SK-N-SH (cell line): ENCODE measurements at regions not wholly inside any gene's neighbourhood (a gene's known extent, or its start where the extent isn't known, plus 50 kb on each side); places are given as distances from the start of the nearest gene placed in this dataset.

Source experiments
- CTCF ChIA-PET: fragments of 300-600, 350-600 bp; formaldehyde crosslinking; extraction: SDS; loops from one replicate; lab custom pipeline; 2021; lab: Yijun Ruan, JAX
- POLR2A ChIA-PET: fragments of 350-600 bp; sonication (Branson Sonifier 250); formaldehyde crosslinking; extraction: SDS; loops from one replicate; lab custom pipeline; 2020; ENCODE audit warnings: antibody characterized with exemption, inconsistent platforms; lab: Yijun Ruan, JAX
- DNase-seq: peaks from one replicate; pipeline ENCODE4 v3.0.0; 2012
- H2AFZ ChIP-seq: fragments of 200-600 bp; sonication (generic); 2 replicates; pipeline ENCODE4 v1.8.1; 2016; ENCODE audit warnings: antibody characterized with exemption, mild to moderate bottlenecking, low read depth
- H3F3A ChIP-seq: fragments of 200-600 bp; sonication (generic); replicated peaks from 2 replicates; pipeline ENCODE3; 2016; ENCODE audit warnings: antibody characterized with exemption, mild to moderate bottlenecking; ENCODE audit not compliant: insufficient read depth
- H3K27ac ChIP-seq, 2 experiments: fragments of 200-500 bp in 1 of 2; fragments of 200-600 bp in 1 of 2; sonication (Bioruptor generic) in 1 of 2; sonication (generic), shearing (Covaris generic) in 1 of 2; 2 replicates each; pipeline versions ENCODE4 v1.5.1 to v1.6.1; 2014 to 2016; ENCODE audit warnings: low read depth in 2 of 2, inconsistent platforms in 1 of 2, low read length in 1 of 2, mild to moderate bottlenecking in 1 of 2, mixed read lengths in 1 of 2
- H3K27me3 ChIP-seq: fragments of 200-600 bp; sonication (generic), shearing (Covaris generic); 2 replicates; pipeline ENCODE4 v1.6.1; 2016; ENCODE audit warnings: mixed run types; ENCODE audit not compliant: insufficient read depth
- H3K36me3 ChIP-seq, 2 experiments: fragments of 200-500 bp in 1 of 2; fragments of 200-600 bp in 1 of 2; sonication (Bioruptor generic) in 1 of 2; sonication (generic) in 1 of 2; replicated peaks in 1 of 2; 2 replicates each; pipeline versions ENCODE3 to v1.5.1; 2014 to 2016; ENCODE audit warnings: low read length in 1 of 2, mild to moderate bottlenecking in 1 of 2; ENCODE audit not compliant: insufficient read depth in 2 of 2, control insufficient read depth in 1 of 2
- H3K4me1 ChIP-seq, 2 experiments: fragments of 200-500 bp in 1 of 2; fragments of 200-600 bp in 1 of 2; sonication (Bioruptor generic) in 1 of 2; sonication (generic), shearing (Covaris generic) in 1 of 2; 2 replicates each; pipeline versions ENCODE4 v1.5.1 to v1.6.1; 2014 to 2016; ENCODE audit warnings: low read depth in 1 of 2, low read length in 1 of 2, mixed run types in 1 of 2; ENCODE audit not compliant: insufficient read depth in 2 of 2, control insufficient read depth in 1 of 2
- H3K4me2 ChIP-seq: fragments of 200-600 bp; sonication (generic), shearing (Covaris generic); 2 replicates; pipeline ENCODE4 v1.6.1; 2017; ENCODE audit warnings: mixed run types
- H3K4me3 ChIP-seq, 2 experiments: fragments of 200-500 bp in 1 of 2; fragments of 200-600 bp in 1 of 2; sonication (Bioruptor generic) in 1 of 2; sonication (generic), shearing (Covaris generic) in 1 of 2; 2 replicates each; pipeline versions ENCODE4 v1.5.1 to v1.8.1; 2014 to 2016; ENCODE audit warnings: low read depth in 2 of 2, inconsistent platforms in 1 of 2, low read length in 1 of 2, mild to moderate bottlenecking in 1 of 2, mixed read lengths in 1 of 2, moderate library complexity in 1 of 2
- H3K79me2 ChIP-seq: fragments of 200-600 bp; sonication (generic); 2 replicates; pipeline ENCODE4 v1.8.1; 2017; ENCODE audit warnings: mild to moderate bottlenecking; ENCODE audit not compliant: insufficient read depth
- H3K9ac ChIP-seq: fragments of 200-600 bp; sonication (generic); 2 replicates; pipeline ENCODE4 v1.6.1; 2017; ENCODE audit warnings: mixed run types
- H3K9me2 ChIP-seq: fragments of 200-600 bp; sonication (generic); 2 replicates; pipeline ENCODE4 v1.6.1; 2017; ENCODE audit warnings: mixed run types
- H3K9me3 ChIP-seq: fragments of 200-600 bp; sonication (generic); 2 replicates; pipeline ENCODE4 v1.6.1; 2017; ENCODE audit warnings: mixed run types, mild to moderate bottlenecking, moderate library complexity
- H4K20me1 ChIP-seq: fragments of 200-600 bp; sonication (generic); 2 replicates; pipeline ENCODE4 v1.6.1; 2017; ENCODE audit warnings: mild to moderate bottlenecking, mixed run types; ENCODE audit not compliant: insufficient read depth
- ELF1 ChIP-seq: IDR thresholded peaks from 2 replicates; pipeline ENCODE4 v1.4.0; 2012
- EZH2phosphoT487 ChIP-seq: fragments of 200-600 bp; sonication (generic); IDR thresholded peaks from 2 replicates; pipeline ENCODE4 v1.6.1; 2017; ENCODE audit warnings: low read depth, mixed run types, mild to moderate bottlenecking, antibody characterized with exemption, moderate library complexity, borderline replicate concordance
- GABPA ChIP-seq: IDR thresholded peaks from 2 replicates; pipeline ENCODE4 v1.4.0; 2012; ENCODE audit warnings: low read depth, mild to moderate bottlenecking
- JUND ChIP-seq: IDR thresholded peaks from 2 replicates; pipeline ENCODE4 v1.4.0; 2012
- MAX ChIP-seq: IDR thresholded peaks from 2 replicates; pipeline ENCODE4 v1.4.0; 2012; ENCODE audit warnings: low read depth
- NFIC ChIP-seq: IDR thresholded peaks from 2 replicates; pipeline ENCODE4 v1.4.0; 2012; ENCODE audit warnings: borderline replicate concordance
- POLR2AphosphoS5 ChIP-seq: IDR thresholded peaks from 2 replicates; pipeline ENCODE4 v1.6.1; 2012; ENCODE audit warnings: low read depth, low read length
- RCOR1 ChIP-seq: fragments of 150-350 bp; IDR thresholded peaks from 2 replicates; pipeline ENCODE4 v1.6.1; 2017; ENCODE audit warnings: antibody characterized with exemption, low read length
- RFX5 ChIP-seq: IDR thresholded peaks from 2 replicates; pipeline ENCODE4 v1.6.1; 2012; ENCODE audit warnings: mild to moderate bottlenecking, improper control_type of control experiment, low read length
- RXRA ChIP-seq: IDR thresholded peaks from 2 replicates; pipeline ENCODE4 v1.4.0; 2012; ENCODE audit warnings: low read depth, mild to moderate bottlenecking, borderline replicate concordance
- SIN3A ChIP-seq: IDR thresholded peaks from 2 replicates; pipeline ENCODE4 v1.6.1; 2012; ENCODE audit warnings: low read depth, mild to moderate bottlenecking, low read length, moderate library complexity, borderline replicate concordance
- SMC3 ChIP-seq: IDR thresholded peaks from 2 replicates; pipeline ENCODE4 v1.6.1; 2012; ENCODE audit warnings: low read depth, low read length, improper control_type of control experiment
- TAF1 ChIP-seq: IDR thresholded peaks from 2 replicates; pipeline ENCODE4 v1.6.1; 2012; ENCODE audit warnings: low read depth, mild to moderate bottlenecking, low read length, moderate library complexity, borderline replicate concordance
- USF1 ChIP-seq: IDR thresholded peaks from 2 replicates; pipeline ENCODE4 v1.4.0; 2012; ENCODE audit warnings: low read depth, borderline replicate concordance
- ZBTB33 ChIP-seq: IDR thresholded peaks from 2 replicates; pipeline ENCODE4 v1.4.0; 2012; ENCODE audit warnings: low read depth, borderline replicate concordance
- WGBS: methylation state at CpG from one replicate; pipeline ENCODE4 v1.1.6; 2017; ENCODE audit warnings: low lambda C conversion rate; 5-methylcytosine and 5-hydroxymethylcytosine counted together
- TF ChIP-seq, protein P1 (sequence below): IDR thresholded peaks from 2 replicates; pipeline ENCODE4 v1.6.1; 2012; ENCODE audit warnings: mild to moderate bottlenecking, low read depth, low read length, moderate library complexity
- TF ChIP-seq, protein P2 (sequence below): IDR thresholded peaks from 2 replicates; pipeline ENCODE4; 2012

- no peaks in the 10 kb centered on the region for H4K20me1 ChIP-seq
- CTCF ChIA-PET = interaction anchor here (1.2 kb wide), 1 partner anchor 15 kb away, joined by 3 read pairs; no protein-coding TSS in a partner anchor
- no peaks in the 10 kb centered on the region for H3K9me2 ChIP-seq
- no peaks in the 10 kb centered on the region for H3K27me3 ChIP-seq
- no peaks in the 10 kb centered on the region for H3K79me2 ChIP-seq
- H3K4me1 ChIP-seq = peaks cover 0 to 2% of the 10 kb centered on the region in 2 experiments; a peak in 1 of 4 replicates
- no peak for TF ChIP-seq POLR2AphosphoS5
- no peak for TF ChIP-seq ZBTB33
- no peak for TF ChIP-seq MAX
- TF ChIP-seq RXRA = no peak
- TF ChIP-seq RCOR1 = no peak
- no peak for TF ChIP-seq ELF1
- no peak for TF ChIP-seq GABPA
- TF ChIP-seq, protein P1, sequence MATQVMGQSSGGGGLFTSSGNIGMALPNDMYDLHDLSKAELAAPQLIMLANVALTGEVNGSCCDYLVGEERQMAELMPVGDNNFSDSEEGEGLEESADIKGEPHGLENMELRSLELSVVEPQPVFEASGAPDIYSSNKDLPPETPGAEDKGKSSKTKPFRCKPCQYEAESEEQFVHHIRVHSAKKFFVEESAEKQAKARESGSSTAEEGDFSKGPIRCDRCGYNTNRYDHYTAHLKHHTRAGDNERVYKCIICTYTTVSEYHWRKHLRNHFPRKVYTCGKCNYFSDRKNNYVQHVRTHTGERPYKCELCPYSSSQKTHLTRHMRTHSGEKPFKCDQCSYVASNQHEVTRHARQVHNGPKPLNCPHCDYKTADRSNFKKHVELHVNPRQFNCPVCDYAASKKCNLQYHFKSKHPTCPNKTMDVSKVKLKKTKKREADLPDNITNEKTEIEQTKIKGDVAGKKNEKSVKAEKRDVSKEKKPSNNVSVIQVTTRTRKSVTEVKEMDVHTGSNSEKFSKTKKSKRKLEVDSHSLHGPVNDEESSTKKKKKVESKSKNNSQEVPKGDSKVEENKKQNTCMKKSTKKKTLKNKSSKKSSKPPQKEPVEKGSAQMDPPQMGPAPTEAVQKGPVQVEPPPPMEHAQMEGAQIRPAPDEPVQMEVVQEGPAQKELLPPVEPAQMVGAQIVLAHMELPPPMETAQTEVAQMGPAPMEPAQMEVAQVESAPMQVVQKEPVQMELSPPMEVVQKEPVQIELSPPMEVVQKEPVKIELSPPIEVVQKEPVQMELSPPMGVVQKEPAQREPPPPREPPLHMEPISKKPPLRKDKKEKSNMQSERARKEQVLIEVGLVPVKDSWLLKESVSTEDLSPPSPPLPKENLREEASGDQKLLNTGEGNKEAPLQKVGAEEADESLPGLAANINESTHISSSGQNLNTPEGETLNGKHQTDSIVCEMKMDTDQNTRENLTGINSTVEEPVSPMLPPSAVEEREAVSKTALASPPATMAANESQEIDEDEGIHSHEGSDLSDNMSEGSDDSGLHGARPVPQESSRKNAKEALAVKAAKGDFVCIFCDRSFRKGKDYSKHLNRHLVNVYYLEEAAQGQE = no peak
- TF ChIP-seq SIN3A = no peak
- POLR2A ChIA-PET = no interaction called here
- no peak overlapping the region for H3K27ac ChIP-seq
- DNase-seq = no peak
- H3K36me3 ChIP-seq = no peaks in the 10 kb centered on the region
- no peaks in the 10 kb centered on the region for H3K9me3 ChIP-seq
- no peak overlapping the region for H2AFZ ChIP-seq
- H3K4me3 ChIP-seq = no peak overlapping the region
- H3K9ac ChIP-seq = no peak overlapping the region
- H3F3A ChIP-seq = no peaks in the 10 kb centered on the region
- WGBS = 29% methylated on average over 2 of the region's 2 CpGs
- no peak overlapping the region for H3K4me2 ChIP-seq
These were observed 65.5 kb upstream of the LRRC8B start for GRCh38 chr1:89459081-89459480.

DNA sequence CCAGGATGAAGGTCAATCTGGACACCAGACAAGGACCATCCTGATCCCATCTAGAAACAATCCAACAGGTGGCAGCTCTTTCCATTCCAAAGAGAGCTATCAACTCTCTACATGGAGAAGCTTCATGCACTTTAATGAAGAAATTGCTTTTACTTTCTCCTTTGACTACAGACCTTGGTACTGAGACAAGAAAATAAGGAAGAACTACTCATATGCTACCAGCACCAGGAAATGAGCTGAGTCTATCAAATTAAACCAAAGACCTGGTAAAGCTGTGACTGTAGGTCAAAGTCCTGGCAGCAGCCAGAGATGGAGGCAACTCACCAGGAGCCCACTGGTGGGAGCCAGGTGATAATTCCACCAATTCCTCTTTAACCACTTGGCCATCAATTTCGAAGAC, 64.3 kb upstream of the LRRC8B start:
- POLR2A ChIA-PET = no interaction called here
- no peaks in the 10 kb centered on the region for H3F3A ChIP-seq
- H4K20me1 ChIP-seq = no peaks in the 10 kb centered on the region
- H3K36me3 ChIP-seq = no peaks in the 10 kb centered on the region
- 27% methylated on average over 1 of the region's 1 CpG for WGBS
- H3K9me3 ChIP-seq = no peaks in the 10 kb centered on the region
- no peaks in the 10 kb centered on the region for H3K4me1 ChIP-seq
- no peak overlapping the region for H3K4me2 ChIP-seq
- DNase-seq = no peak
- H3K9ac ChIP-seq = no peak overlapping the region
- CTCF ChIA-PET = interaction anchor here (1.0 to 1.1 kb wide), 2 partner anchors 310 to 462 kb away, joined by 3 to 5 read pairs; no protein-coding TSS in a partner anchor
- no peaks in the 10 kb centered on the region for H3K27me3 ChIP-seq
- H3K79me2 ChIP-seq = no peaks in the 10 kb centered on the region
- H3K4me3 ChIP-seq = no peak overlapping the region
- no peak overlapping the region for H3K27ac ChIP-seq
- no peaks in the 10 kb centered on the region for H3K9me2 ChIP-seq
- H2AFZ ChIP-seq = no peak overlapping the region
- TF ChIP-seq TAF1 (no peak), RFX5 (no peak), EZH2phosphoT487 (no peak), NFIC (no peak), SMC3 (no peak), USF1 (no peak), RXRA (no peak), JUND (no peak)
- TF ChIP-seq, protein P1 = no peak
- TF ChIP-seq, protein P2, sequence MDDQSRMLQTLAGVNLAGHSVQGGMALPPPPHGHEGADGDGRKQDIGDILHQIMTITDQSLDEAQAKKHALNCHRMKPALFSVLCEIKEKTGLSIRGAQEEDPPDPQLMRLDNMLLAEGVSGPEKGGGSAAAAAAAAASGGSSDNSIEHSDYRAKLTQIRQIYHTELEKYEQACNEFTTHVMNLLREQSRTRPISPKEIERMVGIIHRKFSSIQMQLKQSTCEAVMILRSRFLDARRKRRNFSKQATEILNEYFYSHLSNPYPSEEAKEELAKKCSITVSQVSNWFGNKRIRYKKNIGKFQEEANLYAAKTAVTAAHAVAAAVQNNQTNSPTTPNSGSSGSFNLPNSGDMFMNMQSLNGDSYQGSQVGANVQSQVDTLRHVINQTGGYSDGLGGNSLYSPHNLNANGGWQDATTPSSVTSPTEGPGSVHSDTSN = no peak
